ENCODE measurements at regions not wholly inside any gene's neighbourhood (a gene's known extent, or its start where the extent isn't known, plus 50 kb on each side); places are given as distances from the start of the nearest gene placed in this dataset.

- TF ChIP-seq POLR2A (IDR thresholded peaks at IDR 0.05) (no peak), CTCF (IDR thresholded peaks at IDR 0.05) (no peak), POLR2AphosphoS5 (IDR thresholded peaks at IDR 0.05) (no peak)
These were observed 582.7 kb upstream of the POT1 start for GRCh38 chr7:125512373-125512772.

All from prostate gland (tissue), 2 donors.